ENCODE measurements at regions not wholly inside any gene's neighbourhood (a gene's known extent, or its start where the extent isn't known, plus 50 kb on each side); places are given as distances from the start of the nearest gene placed in this dataset.

GRCh38 chr16:65749506-65749905 lies 617.0 kb upstream of the CDH5 start:
- TF ChIP-seq CTCF (IDR thresholded peaks at IDR 0.05; ENCODE audit: extremely low read depth, missing control alignments) = no peak
- no peak for DNase-seq (ENCODE audit: low spot score)

- no peak for TF ChIP-seq CTCF (IDR thresholded peaks at IDR 0.05; ENCODE audit: extremely low read depth, missing control alignments)
- DNase-seq (ENCODE audit: low spot score) = no peak
Measured at GRCh38 chr16:65746941-65747340, 619.5 kb upstream of the CDH5 start.

- TF ChIP-seq CTCF (IDR thresholded peaks at IDR 0.05; ENCODE audit: extremely low read depth, missing control alignments) = no peak
- DNase-seq (ENCODE audit: low spot score) = no peak
Measured at GRCh38 chr16:65745201-65745708, 621.2 kb upstream of the CDH5 start.

GRCh38 chr16:65744401-65744800 lies 622.1 kb upstream of the CDH5 start:
- no peak for TF ChIP-seq CTCF (IDR thresholded peaks at IDR 0.05; ENCODE audit: extremely low read depth, missing control alignments)
- DNase-seq (ENCODE audit: low spot score) = no peak

GRCh38 chr16:65743558-65743957 lies 621.7 kb upstream of the CDH11 start:
- DNase-seq (ENCODE audit: low spot score) = no peak
- TF ChIP-seq CTCF (IDR thresholded peaks at IDR 0.05; ENCODE audit: extremely low read depth, missing control alignments) = no peak

- TF ChIP-seq CTCF (IDR thresholded peaks at IDR 0.05; ENCODE audit: extremely low read depth, missing control alignments) = no peak
- no peak for DNase-seq (ENCODE audit: low spot score)
Measured at GRCh38 chr16:65740711-65741110, 618.8 kb upstream of the CDH11 start.

GRCh38 chr16:65739518-65739917 lies 617.7 kb upstream of the CDH11 start:
- no peak for TF ChIP-seq CTCF (IDR thresholded peaks at IDR 0.05; ENCODE audit: extremely low read depth, missing control alignments)
- no peak for DNase-seq (ENCODE audit: low spot score)
